GM23338 (cell line): ENCODE measurements at regions not wholly inside any gene's neighbourhood (a gene's known extent, or its start where the extent isn't known, plus 50 kb on each side); places are given as distances from the start of the nearest gene placed in this dataset.

Source experiments
- ATAC-seq: fragments of 200-7000 bp; cut with Tn5 transposase; 3 replicates; pipeline ENCODE4 v1.9.1; 2020
- DNase-seq: peaks from one replicate; pipeline ENCODE4 v3.0.0-alpha.2; 2015; ENCODE audit warnings: low spot score
- H2AFZ ChIP-seq: fragments of 200-600 bp; sonication (generic); 2 replicates; pipeline ENCODE4 v1.8.0; 2016; ENCODE audit warnings: antibody characterized with exemption, mild to moderate bottlenecking, moderate library complexity
- H3F3A ChIP-seq: fragments of 200-600 bp; sonication (generic); replicated peaks from 2 replicates; pipeline ENCODE4 v1.8.0; 2017; ENCODE audit warnings: antibody characterized with exemption, mixed run types, low read depth
- H3K27ac ChIP-seq: fragments of 200-600 bp; sonication (generic); 2 replicates; pipeline ENCODE4 v1.6.1; 2016; ENCODE audit warnings: low read depth
- H3K27me3 ChIP-seq: fragments of 200-600 bp; sonication (generic); 2 replicates; pipeline ENCODE4 v1.8.0; 2016; ENCODE audit warnings: mild to moderate bottlenecking, mixed run types, moderate library complexity; ENCODE audit not compliant: insufficient read depth
- H3K36me3 ChIP-seq: fragments of 200-600 bp; sonication (generic); 2 replicates; pipeline ENCODE4 v1.8.0; 2016; ENCODE audit warnings: mild to moderate bottlenecking; ENCODE audit not compliant: insufficient read depth
- H3K4me1 ChIP-seq: fragments of 200-600 bp; sonication (generic); 2 replicates; pipeline ENCODE4 v1.8.0; 2016; ENCODE audit warnings: mild to moderate bottlenecking, moderate library complexity; ENCODE audit not compliant: insufficient read depth
- H3K4me2 ChIP-seq: fragments of 200-600 bp; sonication (generic); 2 replicates; pipeline ENCODE4 v1.7.1; 2017; ENCODE audit warnings: mixed run types
- H3K4me3 ChIP-seq: fragments of 200-600 bp; sonication (generic); 2 replicates; pipeline ENCODE4 v1.6.1; 2016; ENCODE audit warnings: mixed run types
- H3K79me2 ChIP-seq: fragments of 200-600 bp; sonication (generic); replicated peaks from 2 replicates; pipeline ENCODE4 v1.8.0; 2017; ENCODE audit warnings: mild to moderate bottlenecking; ENCODE audit not compliant: insufficient read depth
- H3K9me2 ChIP-seq: fragments of 200-600 bp; sonication (generic); 2 replicates; pipeline ENCODE4 v1.8.0; 2017; ENCODE audit not compliant: insufficient read depth
- H4K20me1 ChIP-seq: fragments of 200-600 bp; sonication (generic); replicated peaks from 2 replicates; pipeline ENCODE4 v1.8.0; 2017; ENCODE audit warnings: mild to moderate bottlenecking; ENCODE audit not compliant: insufficient read depth
- H3K27ac Mint-ChIP-seq: 2 replicates; pipeline ENCODE4 v1.8.0; 2020; ENCODE audit warnings: inconsistent platforms, mild to moderate bottlenecking, moderate library complexity, mixed read lengths
- H3K27me3 Mint-ChIP-seq: 3 replicates; pipeline ENCODE4 v1.8.0; 2022; ENCODE audit warnings: low read depth, mild to moderate bottlenecking, moderate library complexity, mixed read lengths, inconsistent platforms; ENCODE audit not compliant: insufficient read depth, poor library complexity
- H3K36me3 Mint-ChIP-seq: 3 replicates; pipeline ENCODE4 v1.8.0; 2021; ENCODE audit warnings: low read depth, mild to moderate bottlenecking, inconsistent platforms, moderate library complexity, mixed read lengths
- H3K4me1 Mint-ChIP-seq: 3 replicates; pipeline ENCODE4 v1.8.0; 2020; ENCODE audit warnings: mild to moderate bottlenecking, inconsistent platforms, mixed read lengths
- H3K4me3 Mint-ChIP-seq: 3 replicates; pipeline ENCODE4 v1.8.0; 2021; ENCODE audit warnings: moderate library complexity, mild to moderate bottlenecking, inconsistent platforms, mixed read lengths
- H3K9me3 Mint-ChIP-seq: 3 replicates; pipeline ENCODE4 v1.8.0; 2020; ENCODE audit warnings: moderate library complexity, mild to moderate bottlenecking, inconsistent platforms, mixed read lengths
- CREB1 ChIP-seq: fragments of 250-450 bp; sonication (Bioruptor Pico); IDR thresholded peaks from 2 replicates; pipeline ENCODE4 v1.5.0; 2020; ENCODE audit warnings: low read depth, mild to moderate bottlenecking, moderate library complexity
- CTCF ChIP-seq, 2 experiments: fragments of 200-600 bp in 1 of 2; sonication (generic) in 1 of 2; conservative IDR thresholded peaks; 2 replicates each; pipeline versions ENCODE4 v1.5.1 to v1.6.1; 2016 to 2017; ENCODE audit warnings: antibody characterized with exemption in 2 of 2, low read depth in 2 of 2, mild to moderate bottlenecking in 2 of 2, moderate library complexity in 1 of 2
- ETS1 ChIP-seq: IDR thresholded peaks from 2 replicates; pipeline ENCODE4 v1.6.1; 2016; ENCODE audit warnings: antibody characterized with exemption
- EZH2 ChIP-seq: fragments of 200-600 bp; sonication (generic); IDR thresholded peaks from one replicate; pipeline ENCODE4 v1.8.0; 2017; ENCODE audit warnings: antibody characterized with exemption, mild to moderate bottlenecking, low read depth; ENCODE audit not compliant: unreplicated experiment
- EZH2phosphoT487 ChIP-seq: fragments of 200-600 bp; sonication (generic); IDR thresholded peaks from one replicate; pipeline ENCODE4 v1.8.1; 2018; ENCODE audit warnings: antibody characterized with exemption; ENCODE audit not compliant: unreplicated experiment
- JUNB ChIP-seq: IDR thresholded peaks from one replicate; pipeline ENCODE4 v1.6.1; 2016; ENCODE audit warnings: antibody characterized with exemption; ENCODE audit not compliant: unreplicated experiment
- NANOG ChIP-seq: IDR thresholded peaks from 2 replicates; pipeline ENCODE4 v1.6.1; 2016; ENCODE audit warnings: antibody characterized with exemption, borderline replicate concordance
- POLR2AphosphoS5 ChIP-seq: IDR thresholded peaks from 2 replicates; pipeline ENCODE4 v1.6.1; 2016; ENCODE audit warnings: antibody characterized with exemption, low read depth
- STAT1 ChIP-seq: IDR thresholded peaks from one replicate; pipeline ENCODE4 v1.6.1; 2016; ENCODE audit warnings: antibody characterized with exemption; ENCODE audit not compliant: unreplicated experiment
- ZNF114 ChIP-seq: fragments of 250-450 bp; sonication (Bioruptor Pico); IDR thresholded peaks from 2 replicates; pipeline ENCODE4 v1.5.0; 2020; ENCODE audit warnings: mild to moderate bottlenecking, moderate library complexity
- ZNF331 ChIP-seq: fragments of 250-450 bp; sonication (Bioruptor Pico); IDR thresholded peaks from 2 replicates; pipeline ENCODE4 v1.5.0; 2020; ENCODE audit warnings: low read depth, mild to moderate bottlenecking, moderate library complexity
- TF ChIP-seq, protein P1 (sequence below): IDR thresholded peaks from one replicate; pipeline ENCODE4 v1.6.1; 2018; ENCODE audit warnings: antibody characterized with exemption; ENCODE audit not compliant: unreplicated experiment
- TF ChIP-seq, protein P2 (sequence below): fragments of 250-450 bp; sonication (Bioruptor Pico); IDR thresholded peaks from 2 replicates; pipeline ENCODE4 v1.5.0; 2020; ENCODE audit warnings: mild to moderate bottlenecking, moderate library complexity

- peaks cover 3% of the 10 kb centered on the region; the same call in 1 of the 3 replicates for H3K4me1 Mint-ChIP-seq
- no peak overlapping the region for H3K4me3 ChIP-seq
- no peaks in the 10 kb centered on the region for H3K9me2 ChIP-seq
- no peak overlapping the region for H3K4me3 Mint-ChIP-seq
- H2AFZ ChIP-seq = no peak overlapping the region
- ATAC-seq (no peak), DNase-seq (no peak)
- peaks cover 1% of the 10 kb centered on the region for H3K27me3 Mint-ChIP-seq
- H3K9me3 Mint-ChIP-seq = peaks cover 7% of the 10 kb centered on the region; the same call in 2 of the 3 replicates
- H3K36me3 Mint-ChIP-seq = no peaks in the 10 kb centered on the region
- TF ChIP-seq CTCF (conservative IDR thresholded peaks at IDR 0.05; ENCODE audit: low read depth in 2 of 2) = no peak
- TF ChIP-seq CREB1 = no peak
- no peak for TF ChIP-seq JUNB
- no peak for TF ChIP-seq STAT1
- TF ChIP-seq NANOG = no peak
- no peak for TF ChIP-seq ZNF114 (CRISPR knock-in tag)
- TF ChIP-seq POLR2AphosphoS5 = no peak
- TF ChIP-seq EZH2 = no peak
- no peak for TF ChIP-seq ETS1
- TF ChIP-seq ZNF331 (CRISPR knock-in tag) = no peak
- TF ChIP-seq, protein P1, sequence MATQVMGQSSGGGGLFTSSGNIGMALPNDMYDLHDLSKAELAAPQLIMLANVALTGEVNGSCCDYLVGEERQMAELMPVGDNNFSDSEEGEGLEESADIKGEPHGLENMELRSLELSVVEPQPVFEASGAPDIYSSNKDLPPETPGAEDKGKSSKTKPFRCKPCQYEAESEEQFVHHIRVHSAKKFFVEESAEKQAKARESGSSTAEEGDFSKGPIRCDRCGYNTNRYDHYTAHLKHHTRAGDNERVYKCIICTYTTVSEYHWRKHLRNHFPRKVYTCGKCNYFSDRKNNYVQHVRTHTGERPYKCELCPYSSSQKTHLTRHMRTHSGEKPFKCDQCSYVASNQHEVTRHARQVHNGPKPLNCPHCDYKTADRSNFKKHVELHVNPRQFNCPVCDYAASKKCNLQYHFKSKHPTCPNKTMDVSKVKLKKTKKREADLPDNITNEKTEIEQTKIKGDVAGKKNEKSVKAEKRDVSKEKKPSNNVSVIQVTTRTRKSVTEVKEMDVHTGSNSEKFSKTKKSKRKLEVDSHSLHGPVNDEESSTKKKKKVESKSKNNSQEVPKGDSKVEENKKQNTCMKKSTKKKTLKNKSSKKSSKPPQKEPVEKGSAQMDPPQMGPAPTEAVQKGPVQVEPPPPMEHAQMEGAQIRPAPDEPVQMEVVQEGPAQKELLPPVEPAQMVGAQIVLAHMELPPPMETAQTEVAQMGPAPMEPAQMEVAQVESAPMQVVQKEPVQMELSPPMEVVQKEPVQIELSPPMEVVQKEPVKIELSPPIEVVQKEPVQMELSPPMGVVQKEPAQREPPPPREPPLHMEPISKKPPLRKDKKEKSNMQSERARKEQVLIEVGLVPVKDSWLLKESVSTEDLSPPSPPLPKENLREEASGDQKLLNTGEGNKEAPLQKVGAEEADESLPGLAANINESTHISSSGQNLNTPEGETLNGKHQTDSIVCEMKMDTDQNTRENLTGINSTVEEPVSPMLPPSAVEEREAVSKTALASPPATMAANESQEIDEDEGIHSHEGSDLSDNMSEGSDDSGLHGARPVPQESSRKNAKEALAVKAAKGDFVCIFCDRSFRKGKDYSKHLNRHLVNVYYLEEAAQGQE = no peak
- TF ChIP-seq, protein P2, sequence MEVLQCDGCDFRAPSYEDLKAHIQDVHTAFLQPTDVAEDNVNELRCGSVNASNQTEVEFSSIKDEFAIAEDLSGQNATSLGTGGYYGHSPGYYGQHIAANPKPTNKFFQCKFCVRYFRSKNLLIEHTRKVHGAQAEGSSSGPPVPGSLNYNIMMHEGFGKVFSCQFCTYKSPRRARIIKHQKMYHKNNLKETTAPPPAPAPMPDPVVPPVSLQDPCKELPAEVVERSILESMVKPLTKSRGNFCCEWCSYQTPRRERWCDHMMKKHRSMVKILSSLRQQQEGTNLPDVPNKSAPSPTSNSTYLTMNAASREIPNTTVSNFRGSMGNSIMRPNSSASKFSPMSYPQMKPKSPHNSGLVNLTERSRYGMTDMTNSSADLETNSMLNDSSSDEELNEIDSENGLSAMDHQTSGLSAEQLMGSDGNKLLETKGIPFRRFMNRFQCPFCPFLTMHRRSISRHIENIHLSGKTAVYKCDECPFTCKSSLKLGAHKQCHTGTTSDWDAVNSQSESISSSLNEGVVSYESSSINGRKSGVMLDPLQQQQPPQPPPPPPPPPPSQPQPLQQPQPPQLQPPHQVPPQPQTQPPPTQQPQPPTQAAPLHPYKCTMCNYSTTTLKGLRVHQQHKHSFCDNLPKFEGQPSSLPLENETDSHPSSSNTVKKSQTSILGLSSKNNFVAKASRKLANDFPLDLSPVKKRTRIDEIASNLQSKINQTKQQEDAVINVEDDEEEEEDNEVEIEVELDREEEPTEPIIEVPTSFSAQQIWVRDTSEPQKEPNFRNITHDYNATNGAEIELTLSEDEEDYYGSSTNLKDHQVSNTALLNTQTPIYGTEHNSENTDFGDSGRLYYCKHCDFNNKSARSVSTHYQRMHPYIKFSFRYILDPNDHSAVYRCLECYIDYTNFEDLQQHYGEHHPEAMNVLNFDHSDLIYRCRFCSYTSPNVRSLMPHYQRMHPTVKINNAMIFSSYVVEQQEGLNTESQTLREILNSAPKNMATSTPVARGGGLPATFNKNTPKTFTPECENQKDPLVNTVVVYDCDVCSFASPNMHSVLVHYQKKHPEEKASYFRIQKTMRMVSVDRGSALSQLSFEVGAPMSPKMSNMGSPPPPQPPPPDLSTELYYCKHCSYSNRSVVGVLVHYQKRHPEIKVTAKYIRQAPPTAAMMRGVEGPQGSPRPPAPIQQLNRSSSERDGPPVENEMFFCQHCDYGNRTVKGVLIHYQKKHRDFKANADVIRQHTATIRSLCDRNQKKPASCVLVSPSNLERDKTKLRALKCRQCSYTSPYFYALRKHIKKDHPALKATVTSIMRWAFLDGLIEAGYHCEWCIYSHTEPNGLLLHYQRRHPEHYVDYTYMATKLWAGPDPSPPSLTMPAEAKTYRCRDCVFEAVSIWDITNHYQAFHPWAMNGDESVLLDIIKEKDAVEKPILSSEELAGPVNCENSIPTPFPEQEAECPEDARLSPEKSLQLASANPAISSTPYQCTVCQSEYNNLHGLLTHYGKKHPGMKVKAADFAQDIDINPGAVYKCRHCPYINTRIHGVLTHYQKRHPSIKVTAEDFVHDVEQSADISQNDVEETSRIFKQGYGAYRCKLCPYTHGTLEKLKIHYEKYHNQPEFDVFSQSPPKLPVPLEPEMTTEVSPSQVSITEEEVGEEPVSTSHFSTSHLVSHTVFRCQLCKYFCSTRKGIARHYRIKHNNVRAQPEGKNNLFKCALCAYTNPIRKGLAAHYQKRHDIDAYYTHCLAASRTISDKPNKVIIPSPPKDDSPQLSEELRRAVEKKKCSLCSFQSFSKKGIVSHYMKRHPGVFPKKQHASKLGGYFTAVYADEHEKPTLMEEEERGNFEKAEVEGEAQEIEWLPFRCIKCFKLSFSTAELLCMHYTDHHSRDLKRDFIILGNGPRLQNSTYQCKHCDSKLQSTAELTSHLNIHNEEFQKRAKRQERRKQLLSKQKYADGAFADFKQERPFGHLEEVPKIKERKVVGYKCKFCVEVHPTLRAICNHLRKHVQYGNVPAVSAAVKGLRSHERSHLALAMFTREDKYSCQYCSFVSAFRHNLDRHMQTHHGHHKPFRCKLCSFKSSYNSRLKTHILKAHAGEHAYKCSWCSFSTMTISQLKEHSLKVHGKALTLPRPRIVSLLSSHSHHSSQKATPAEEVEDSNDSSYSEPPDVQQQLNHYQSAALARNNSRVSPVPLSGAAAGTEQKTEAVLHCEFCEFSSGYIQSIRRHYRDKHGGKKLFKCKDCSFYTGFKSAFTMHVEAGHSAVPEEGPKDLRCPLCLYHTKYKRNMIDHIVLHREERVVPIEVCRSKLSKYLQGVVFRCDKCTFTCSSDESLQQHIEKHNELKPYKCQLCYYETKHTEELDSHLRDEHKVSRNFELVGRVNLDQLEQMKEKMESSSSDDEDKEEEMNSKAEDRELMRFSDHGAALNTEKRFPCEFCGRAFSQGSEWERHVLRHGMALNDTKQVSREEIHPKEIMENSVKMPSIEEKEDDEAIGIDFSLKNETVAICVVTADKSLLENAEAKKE (CRISPR knock-in tag) = no peak
- TF ChIP-seq EZH2phosphoT487 = no peak
- H4K20me1 ChIP-seq = no peaks in the 10 kb centered on the region
- H3K36me3 ChIP-seq = no peaks in the 10 kb centered on the region
- no peaks in the 10 kb centered on the region for H3K79me2 ChIP-seq
- no peak overlapping the region for H3K27ac Mint-ChIP-seq
- no peaks in the 10 kb centered on the region for H3F3A ChIP-seq
- H3K27me3 ChIP-seq = no peaks in the 10 kb centered on the region
- no peaks in the 10 kb centered on the region for H3K4me1 ChIP-seq
- no peak overlapping the region for H3K27ac ChIP-seq
- no peak overlapping the region for H3K4me2 ChIP-seq
Measured at GRCh38 chr4:138716559-138717335, 298.8 kb upstream of the NOCT start.
